PFSK-1 (cell line): ENCODE measurements at regions not wholly inside any gene's neighbourhood (a gene's known extent, or its start where the extent isn't known, plus 50 kb on each side); places are given as distances from the start of the nearest gene placed in this dataset.

Experiments used
- FOXP2 ChIP-seq: optimal IDR thresholded peaks from 2 replicates; pipeline ENCODE3; 2011; ENCODE audit warnings: borderline replicate concordance, control low read depth, inconsistent platforms; ENCODE audit not compliant: insufficient read depth; ENCODE audit errors: extremely low read length, extremely low read depth
- POLR2AphosphoS5 ChIP-seq: IDR thresholded peaks from 2 replicates; pipeline ENCODE4 v1.6.1; 2012; ENCODE audit warnings: low read depth, mild to moderate bottlenecking, control low read depth, low read length, moderate library complexity
- SIN3A ChIP-seq: IDR thresholded peaks from 2 replicates; pipeline ENCODE4 v1.6.1; 2012; ENCODE audit warnings: mild to moderate bottlenecking, low read length, moderate library complexity, borderline replicate concordance; ENCODE audit not compliant: insufficient read depth
- TAF1 ChIP-seq: IDR thresholded peaks from 2 replicates; pipeline ENCODE4 v1.6.1; 2012; ENCODE audit warnings: low read length, control low read depth, borderline replicate concordance; ENCODE audit not compliant: insufficient read depth
- TF ChIP-seq, protein P1 (sequence below), 2 experiments: IDR thresholded peaks; 2 replicates each; pipeline versions ENCODE4 v1.6.1 to v1.8.0; 2011 to 2012; ENCODE audit warnings: low read depth in 2 of 2, low read length in 2 of 2, control low read depth in 1 of 2, inconsistent platforms in 1 of 2, mild to moderate bottlenecking in 1 of 2, moderate library complexity in 1 of 2; ENCODE audit not compliant: insufficient read depth in 1 of 2

DNA sequence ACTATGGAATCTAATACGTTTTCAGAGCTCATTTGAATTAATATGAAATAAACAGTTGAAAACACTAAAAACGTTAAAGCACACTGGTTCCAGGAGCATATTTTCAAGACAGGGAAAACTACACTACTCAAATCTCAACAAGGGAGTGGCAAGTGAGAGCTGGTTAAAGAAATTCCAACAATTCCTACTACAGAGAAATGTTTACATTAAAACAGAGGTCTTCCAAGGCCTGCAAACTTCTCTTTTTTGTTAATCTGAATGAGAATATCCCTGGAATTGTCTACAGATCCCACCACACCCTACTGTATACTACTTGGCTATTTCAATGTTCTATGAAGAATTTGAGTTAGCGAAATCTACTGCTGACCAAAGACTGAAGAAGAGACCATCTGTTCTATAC lies 231.5 kb downstream of the ZEB2 start:
- TF ChIP-seq POLR2AphosphoS5 (no peak), TAF1 (no peak)
- TF ChIP-seq, protein P1, sequence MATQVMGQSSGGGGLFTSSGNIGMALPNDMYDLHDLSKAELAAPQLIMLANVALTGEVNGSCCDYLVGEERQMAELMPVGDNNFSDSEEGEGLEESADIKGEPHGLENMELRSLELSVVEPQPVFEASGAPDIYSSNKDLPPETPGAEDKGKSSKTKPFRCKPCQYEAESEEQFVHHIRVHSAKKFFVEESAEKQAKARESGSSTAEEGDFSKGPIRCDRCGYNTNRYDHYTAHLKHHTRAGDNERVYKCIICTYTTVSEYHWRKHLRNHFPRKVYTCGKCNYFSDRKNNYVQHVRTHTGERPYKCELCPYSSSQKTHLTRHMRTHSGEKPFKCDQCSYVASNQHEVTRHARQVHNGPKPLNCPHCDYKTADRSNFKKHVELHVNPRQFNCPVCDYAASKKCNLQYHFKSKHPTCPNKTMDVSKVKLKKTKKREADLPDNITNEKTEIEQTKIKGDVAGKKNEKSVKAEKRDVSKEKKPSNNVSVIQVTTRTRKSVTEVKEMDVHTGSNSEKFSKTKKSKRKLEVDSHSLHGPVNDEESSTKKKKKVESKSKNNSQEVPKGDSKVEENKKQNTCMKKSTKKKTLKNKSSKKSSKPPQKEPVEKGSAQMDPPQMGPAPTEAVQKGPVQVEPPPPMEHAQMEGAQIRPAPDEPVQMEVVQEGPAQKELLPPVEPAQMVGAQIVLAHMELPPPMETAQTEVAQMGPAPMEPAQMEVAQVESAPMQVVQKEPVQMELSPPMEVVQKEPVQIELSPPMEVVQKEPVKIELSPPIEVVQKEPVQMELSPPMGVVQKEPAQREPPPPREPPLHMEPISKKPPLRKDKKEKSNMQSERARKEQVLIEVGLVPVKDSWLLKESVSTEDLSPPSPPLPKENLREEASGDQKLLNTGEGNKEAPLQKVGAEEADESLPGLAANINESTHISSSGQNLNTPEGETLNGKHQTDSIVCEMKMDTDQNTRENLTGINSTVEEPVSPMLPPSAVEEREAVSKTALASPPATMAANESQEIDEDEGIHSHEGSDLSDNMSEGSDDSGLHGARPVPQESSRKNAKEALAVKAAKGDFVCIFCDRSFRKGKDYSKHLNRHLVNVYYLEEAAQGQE (IDR thresholded peaks at IDR 0.05; ENCODE audit: insufficient read depth in 1 of 2, low read depth in 2 of 2, low read length in 2 of 2), result no peak

- TF ChIP-seq SIN3A, result no peak
- no peak for TF ChIP-seq TAF1
- no peak for TF ChIP-seq POLR2AphosphoS5
- no peak for TF ChIP-seq FOXP2
- TF ChIP-seq, protein P1 (IDR thresholded peaks at IDR 0.05; ENCODE audit: insufficient read depth in 1 of 2, low read depth in 2 of 2, low read length in 2 of 2), result no peak
These were observed 234.6 kb downstream of the ZEB2 start for GRCh38 chr2:144285324-144285723.

DNA sequence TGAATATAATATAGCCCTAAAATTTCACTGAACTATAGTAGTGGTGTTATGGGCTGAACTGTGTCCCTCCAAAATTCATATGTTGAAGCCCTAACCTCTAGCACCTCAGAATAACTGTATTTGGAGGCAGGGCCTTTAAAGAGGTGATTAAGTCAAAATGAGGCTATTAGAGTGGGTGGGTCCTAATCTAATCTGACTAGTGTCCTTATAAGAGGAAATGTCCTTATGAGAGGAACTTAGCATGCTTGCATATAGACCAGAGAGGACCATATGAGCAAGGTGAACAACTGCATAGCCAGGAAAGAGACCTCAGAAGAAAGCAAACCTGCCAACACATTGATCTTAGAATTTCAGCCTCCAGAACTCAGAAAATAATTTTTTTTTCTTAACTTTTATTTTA lies 238.4 kb downstream of the ZEB2 start:
- TF ChIP-seq POLR2AphosphoS5 (no peak), SIN3A (no peak), TAF1 (no peak), FOXP2 (no peak)
- TF ChIP-seq, protein P1 (IDR thresholded peaks at IDR 0.05; ENCODE audit: insufficient read depth in 1 of 2, low read depth in 2 of 2, low read length in 2 of 2), result no peak

GRCh38 chr2:144280009-144280408 lies 239.9 kb downstream of the ZEB2 start:
- TF ChIP-seq, protein P1 (IDR thresholded peaks at IDR 0.05; ENCODE audit: insufficient read depth in 1 of 2, low read depth in 2 of 2, low read length in 2 of 2), result no peak
- no peak for TF ChIP-seq POLR2AphosphoS5
- TF ChIP-seq TAF1, result no peak
- no peak for TF ChIP-seq SIN3A
- TF ChIP-seq FOXP2, result no peak

DNA sequence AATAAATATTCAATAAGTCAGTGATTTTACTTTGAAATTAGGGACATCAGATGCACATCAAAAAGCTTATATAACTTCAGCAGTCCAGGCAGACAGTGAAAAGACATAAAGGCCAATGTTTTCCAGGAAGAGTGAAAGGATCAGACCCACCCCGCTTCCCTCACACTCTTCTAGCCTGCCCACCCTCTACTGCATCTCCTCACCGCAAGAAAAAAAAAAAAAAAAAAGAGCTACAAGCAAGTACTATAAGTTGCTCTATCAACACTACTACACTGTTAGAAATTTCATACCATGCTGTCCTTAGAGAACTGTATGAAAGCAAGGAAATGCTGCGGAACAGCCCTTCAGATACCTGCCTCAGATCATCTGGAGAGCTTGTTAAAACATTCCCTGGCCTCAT lies 240.8 kb downstream of the ZEB2 start:
- TF ChIP-seq POLR2AphosphoS5 (no peak), SIN3A (no peak), FOXP2 (no peak), TAF1 (no peak)
- TF ChIP-seq, protein P1 (IDR thresholded peaks at IDR 0.05; ENCODE audit: insufficient read depth in 1 of 2, low read depth in 2 of 2, low read length in 2 of 2), result no peak
